SK-N-SH (cell line): ENCODE measurements at regions not wholly inside any gene's neighbourhood (a gene's known extent, or its start where the extent isn't known, plus 50 kb on each side); places are given as distances from the start of the nearest gene placed in this dataset.

ENCODE experiments used
- CTCF ChIA-PET: fragments of 300-600, 350-600 bp; formaldehyde crosslinking; extraction: SDS; loops from one replicate; lab custom pipeline; 2021; lab: Yijun Ruan, JAX
- POLR2A ChIA-PET: fragments of 350-600 bp; sonication (Branson Sonifier 250); formaldehyde crosslinking; extraction: SDS; loops from one replicate; lab custom pipeline; 2020; ENCODE audit warnings: antibody characterized with exemption, inconsistent platforms; lab: Yijun Ruan, JAX
- DNase-seq: peaks from one replicate; pipeline ENCODE4 v3.0.0; 2012
- H2AFZ ChIP-seq: fragments of 200-600 bp; sonication (generic); 2 replicates; pipeline ENCODE4 v1.8.1; 2016; ENCODE audit warnings: antibody characterized with exemption, mild to moderate bottlenecking, low read depth
- H3F3A ChIP-seq: fragments of 200-600 bp; sonication (generic); replicated peaks from 2 replicates; pipeline ENCODE3; 2016; ENCODE audit warnings: antibody characterized with exemption, mild to moderate bottlenecking; ENCODE audit not compliant: insufficient read depth
- H3K27ac ChIP-seq, 2 experiments: fragments of 200-500 bp in 1 of 2; fragments of 200-600 bp in 1 of 2; sonication (Bioruptor generic) in 1 of 2; sonication (generic), shearing (Covaris generic) in 1 of 2; 2 replicates each; pipeline versions ENCODE4 v1.5.1 to v1.6.1; 2014 to 2016; ENCODE audit warnings: low read depth in 2 of 2, inconsistent platforms in 1 of 2, low read length in 1 of 2, mild to moderate bottlenecking in 1 of 2, mixed read lengths in 1 of 2
- H3K27me3 ChIP-seq: fragments of 200-600 bp; sonication (generic), shearing (Covaris generic); 2 replicates; pipeline ENCODE4 v1.6.1; 2016; ENCODE audit warnings: mixed run types; ENCODE audit not compliant: insufficient read depth
- H3K36me3 ChIP-seq, 2 experiments: fragments of 200-500 bp in 1 of 2; fragments of 200-600 bp in 1 of 2; sonication (Bioruptor generic) in 1 of 2; sonication (generic) in 1 of 2; replicated peaks in 1 of 2; 2 replicates each; pipeline versions ENCODE3 to v1.5.1; 2014 to 2016; ENCODE audit warnings: low read length in 1 of 2, mild to moderate bottlenecking in 1 of 2; ENCODE audit not compliant: insufficient read depth in 2 of 2, control insufficient read depth in 1 of 2
- H3K4me1 ChIP-seq, 2 experiments: fragments of 200-500 bp in 1 of 2; fragments of 200-600 bp in 1 of 2; sonication (Bioruptor generic) in 1 of 2; sonication (generic), shearing (Covaris generic) in 1 of 2; 2 replicates each; pipeline versions ENCODE4 v1.5.1 to v1.6.1; 2014 to 2016; ENCODE audit warnings: low read depth in 1 of 2, low read length in 1 of 2, mixed run types in 1 of 2; ENCODE audit not compliant: insufficient read depth in 2 of 2, control insufficient read depth in 1 of 2
- H3K4me2 ChIP-seq: fragments of 200-600 bp; sonication (generic), shearing (Covaris generic); 2 replicates; pipeline ENCODE4 v1.6.1; 2017; ENCODE audit warnings: mixed run types
- H3K4me3 ChIP-seq, 2 experiments: fragments of 200-500 bp in 1 of 2; fragments of 200-600 bp in 1 of 2; sonication (Bioruptor generic) in 1 of 2; sonication (generic), shearing (Covaris generic) in 1 of 2; 2 replicates each; pipeline versions ENCODE4 v1.5.1 to v1.8.1; 2014 to 2016; ENCODE audit warnings: low read depth in 2 of 2, inconsistent platforms in 1 of 2, low read length in 1 of 2, mild to moderate bottlenecking in 1 of 2, mixed read lengths in 1 of 2, moderate library complexity in 1 of 2
- H3K79me2 ChIP-seq: fragments of 200-600 bp; sonication (generic); 2 replicates; pipeline ENCODE4 v1.8.1; 2017; ENCODE audit warnings: mild to moderate bottlenecking; ENCODE audit not compliant: insufficient read depth
- H3K9ac ChIP-seq: fragments of 200-600 bp; sonication (generic); 2 replicates; pipeline ENCODE4 v1.6.1; 2017; ENCODE audit warnings: mixed run types
- H3K9me2 ChIP-seq: fragments of 200-600 bp; sonication (generic); 2 replicates; pipeline ENCODE4 v1.6.1; 2017; ENCODE audit warnings: mixed run types
- H3K9me3 ChIP-seq: fragments of 200-600 bp; sonication (generic); 2 replicates; pipeline ENCODE4 v1.6.1; 2017; ENCODE audit warnings: mixed run types, mild to moderate bottlenecking, moderate library complexity
- H4K20me1 ChIP-seq: fragments of 200-600 bp; sonication (generic); 2 replicates; pipeline ENCODE4 v1.6.1; 2017; ENCODE audit warnings: mild to moderate bottlenecking, mixed run types; ENCODE audit not compliant: insufficient read depth
- CHD2 ChIP-seq: fragments of 150-350 bp; IDR thresholded peaks from 2 replicates; pipeline ENCODE4 v1.6.1; 2018; ENCODE audit warnings: low read length; ENCODE audit not compliant: partially characterized antibody
- ELF1 ChIP-seq: IDR thresholded peaks from 2 replicates; pipeline ENCODE4 v1.4.0; 2012
- EP300 ChIP-seq, 2 experiments: IDR thresholded peaks; 2 replicates each; pipeline versions ENCODE4 v1.4.0 to v1.6.1; 2012; ENCODE audit warnings: borderline replicate concordance in 1 of 2, low read depth in 1 of 2, low read length in 1 of 2
- FOXJ3 ChIP-seq: sonication (generic); formaldehyde crosslinking; IDR thresholded peaks from 2 replicates; pipeline ENCODE4 v1.5.1; 2020; ENCODE audit warnings: mild to moderate bottlenecking, missing genetic modification reagents
- GABPA ChIP-seq: IDR thresholded peaks from 2 replicates; pipeline ENCODE4 v1.4.0; 2012; ENCODE audit warnings: low read depth, mild to moderate bottlenecking
- JUND ChIP-seq: IDR thresholded peaks from 2 replicates; pipeline ENCODE4 v1.4.0; 2012
- MEF2A ChIP-seq: IDR thresholded peaks from 2 replicates; pipeline ENCODE4 v1.4.0; 2012; ENCODE audit warnings: low read depth, borderline replicate concordance
- MXI1 ChIP-seq: IDR thresholded peaks from 2 replicates; pipeline ENCODE4 v1.6.1; 2012; ENCODE audit warnings: mild to moderate bottlenecking, low read depth, low read length, improper control_type of control experiment
- NRF1 ChIP-seq: IDR thresholded peaks from 2 replicates; pipeline ENCODE4 v1.6.1; 2012; ENCODE audit warnings: low read depth, mild to moderate bottlenecking, low read length
- POLR2AphosphoS5 ChIP-seq: IDR thresholded peaks from 2 replicates; pipeline ENCODE4 v1.6.1; 2012; ENCODE audit warnings: low read depth, low read length
- RCOR1 ChIP-seq: fragments of 150-350 bp; IDR thresholded peaks from 2 replicates; pipeline ENCODE4 v1.6.1; 2017; ENCODE audit warnings: antibody characterized with exemption, low read length
- RFX5 ChIP-seq: IDR thresholded peaks from 2 replicates; pipeline ENCODE4 v1.6.1; 2012; ENCODE audit warnings: mild to moderate bottlenecking, improper control_type of control experiment, low read length
- SIN3A ChIP-seq: IDR thresholded peaks from 2 replicates; pipeline ENCODE4 v1.6.1; 2012; ENCODE audit warnings: low read depth, mild to moderate bottlenecking, low read length, moderate library complexity, borderline replicate concordance
- SMC3 ChIP-seq: IDR thresholded peaks from 2 replicates; pipeline ENCODE4 v1.6.1; 2012; ENCODE audit warnings: low read depth, low read length, improper control_type of control experiment
- TAF1 ChIP-seq: IDR thresholded peaks from 2 replicates; pipeline ENCODE4 v1.6.1; 2012; ENCODE audit warnings: low read depth, mild to moderate bottlenecking, low read length, moderate library complexity, borderline replicate concordance
- TCF12 ChIP-seq: IDR thresholded peaks from 2 replicates; pipeline ENCODE4 v1.4.0; 2012
- YY1 ChIP-seq: IDR thresholded peaks from 2 replicates; pipeline ENCODE4 v1.4.0; 2012; ENCODE audit warnings: low read depth, mild to moderate bottlenecking
- WGBS: methylation state at CpG from one replicate; pipeline ENCODE4 v1.1.6; 2017; ENCODE audit warnings: low lambda C conversion rate; 5-methylcytosine and 5-hydroxymethylcytosine counted together
- TF ChIP-seq, protein P1 (sequence below): fragments of 150-350 bp; IDR thresholded peaks from 2 replicates; pipeline ENCODE4 v1.6.1; 2016; ENCODE audit warnings: mild to moderate bottlenecking, low read depth, low read length
- TF ChIP-seq, protein P2 (sequence below): IDR thresholded peaks from 2 replicates; pipeline ENCODE4 v1.4.0; 2012; ENCODE audit warnings: low read depth, borderline replicate concordance
- TF ChIP-seq, protein P3 (sequence below): IDR thresholded peaks from 2 replicates; pipeline ENCODE4 v1.4.0; 2012; ENCODE audit warnings: low read depth
- TF ChIP-seq, protein P4 (sequence below): IDR thresholded peaks from 2 replicates; pipeline ENCODE4; 2012

DNA sequence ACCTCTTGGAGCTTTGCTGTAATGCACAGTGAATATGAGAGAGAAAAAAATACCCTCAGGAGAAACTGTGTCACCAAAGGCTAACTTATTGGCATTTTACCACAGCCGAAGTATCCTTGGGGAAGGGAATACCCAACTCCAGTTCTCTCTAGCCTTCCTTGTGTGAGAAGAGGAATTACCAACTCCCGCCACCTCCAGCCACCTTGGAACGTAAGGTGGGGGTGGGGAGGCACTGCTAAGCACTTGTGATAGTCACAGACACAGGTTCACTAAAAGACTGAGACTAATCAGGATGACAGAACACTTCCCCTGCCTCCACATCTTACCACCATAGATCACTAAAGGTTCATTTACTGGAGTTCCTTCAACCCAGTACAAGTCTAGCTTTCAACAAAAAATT lies 102.0 kb upstream of the ADAMTS19 start:
- no peak for DNase-seq
- no peaks in the 10 kb centered on the region for H3K27me3 ChIP-seq

DNA sequence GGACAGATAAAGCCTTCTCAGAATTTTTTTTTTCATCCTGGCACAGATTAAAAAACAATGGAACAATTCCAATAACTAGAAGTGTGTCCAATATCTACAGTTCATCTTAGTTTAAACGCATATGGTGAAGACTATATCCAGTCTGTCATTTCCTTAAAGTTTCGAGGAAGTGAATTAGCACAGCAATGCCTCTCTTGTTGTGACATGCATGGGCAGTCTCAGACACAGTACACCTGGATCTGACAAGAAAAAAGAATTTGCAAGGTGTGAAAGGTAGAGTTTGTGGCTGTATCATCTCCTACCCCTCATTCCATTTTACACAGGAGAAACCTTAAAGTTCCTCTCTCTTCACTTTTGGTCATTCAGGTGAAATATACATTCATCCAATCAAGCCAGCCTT lies 100.6 kb upstream of the ADAMTS19 start:
- DNase-seq, result no peak
- Histone ChIP-seq H3K4me2 (no peak overlapping the region), H2AFZ (no peak overlapping the region), H3F3A (no peaks in the 10 kb centered on the region), H3K9me2 (no peaks in the 10 kb centered on the region), H3K4me3 (no peak overlapping the region), H3K27ac (no peak overlapping the region), H3K36me3 (no peaks in the 10 kb centered on the region), H3K9ac (no peak overlapping the region), H4K20me1 (no peaks in the 10 kb centered on the region), H3K27me3 (no peaks in the 10 kb centered on the region), H3K79me2 (no peaks in the 10 kb centered on the region), H3K9me3 (no peaks in the 10 kb centered on the region), H3K4me1 (no peaks in the 10 kb centered on the region)
- WGBS, result 2% methylated on average over 2 of the region's 2 CpGs
- ChIA-PET POLR2A (no interaction called here), CTCF (interaction anchor here (1.2 to 2.0 kb wide), 2 partner anchors 41 to 409 kb away, joined by 4 to 8 read pairs; no protein-coding TSS in a partner anchor)
- no peak for TF ChIP-seq TCF12
- no peak for TF ChIP-seq RCOR1
- TF ChIP-seq ELF1, result no peak
- no peak for TF ChIP-seq NRF1
- no peak for TF ChIP-seq POLR2AphosphoS5
- TF ChIP-seq CHD2, result no peak
- TF ChIP-seq, protein P1, sequence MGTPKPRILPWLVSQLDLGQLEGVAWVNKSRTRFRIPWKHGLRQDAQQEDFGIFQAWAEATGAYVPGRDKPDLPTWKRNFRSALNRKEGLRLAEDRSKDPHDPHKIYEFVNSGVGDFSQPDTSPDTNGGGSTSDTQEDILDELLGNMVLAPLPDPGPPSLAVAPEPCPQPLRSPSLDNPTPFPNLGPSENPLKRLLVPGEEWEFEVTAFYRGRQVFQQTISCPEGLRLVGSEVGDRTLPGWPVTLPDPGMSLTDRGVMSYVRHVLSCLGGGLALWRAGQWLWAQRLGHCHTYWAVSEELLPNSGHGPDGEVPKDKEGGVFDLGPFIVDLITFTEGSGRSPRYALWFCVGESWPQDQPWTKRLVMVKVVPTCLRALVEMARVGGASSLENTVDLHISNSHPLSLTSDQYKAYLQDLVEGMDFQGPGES, result no peak
- TF ChIP-seq, protein P2, sequence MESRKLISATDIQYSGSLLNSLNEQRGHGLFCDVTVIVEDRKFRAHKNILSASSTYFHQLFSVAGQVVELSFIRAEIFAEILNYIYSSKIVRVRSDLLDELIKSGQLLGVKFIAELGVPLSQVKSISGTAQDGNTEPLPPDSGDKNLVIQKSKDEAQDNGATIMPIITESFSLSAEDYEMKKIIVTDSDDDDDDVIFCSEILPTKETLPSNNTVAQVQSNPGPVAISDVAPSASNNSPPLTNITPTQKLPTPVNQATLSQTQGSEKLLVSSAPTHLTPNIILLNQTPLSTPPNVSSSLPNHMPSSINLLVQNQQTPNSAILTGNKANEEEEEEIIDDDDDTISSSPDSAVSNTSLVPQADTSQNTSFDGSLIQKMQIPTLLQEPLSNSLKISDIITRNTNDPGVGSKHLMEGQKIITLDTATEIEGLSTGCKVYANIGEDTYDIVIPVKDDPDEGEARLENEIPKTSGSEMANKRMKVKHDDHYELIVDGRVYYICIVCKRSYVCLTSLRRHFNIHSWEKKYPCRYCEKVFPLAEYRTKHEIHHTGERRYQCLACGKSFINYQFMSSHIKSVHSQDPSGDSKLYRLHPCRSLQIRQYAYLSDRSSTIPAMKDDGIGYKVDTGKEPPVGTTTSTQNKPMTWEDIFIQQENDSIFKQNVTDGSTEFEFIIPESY, result no peak
- TF ChIP-seq TAF1, result no peak
- TF ChIP-seq FOXJ3 (CRISPR knock-in tag), result no peak
- TF ChIP-seq, protein P3, sequence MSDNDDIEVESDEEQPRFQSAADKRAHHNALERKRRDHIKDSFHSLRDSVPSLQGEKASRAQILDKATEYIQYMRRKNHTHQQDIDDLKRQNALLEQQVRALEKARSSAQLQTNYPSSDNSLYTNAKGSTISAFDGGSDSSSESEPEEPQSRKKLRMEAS, result no peak
- no peak for TF ChIP-seq SMC3
- TF ChIP-seq, protein P4, sequence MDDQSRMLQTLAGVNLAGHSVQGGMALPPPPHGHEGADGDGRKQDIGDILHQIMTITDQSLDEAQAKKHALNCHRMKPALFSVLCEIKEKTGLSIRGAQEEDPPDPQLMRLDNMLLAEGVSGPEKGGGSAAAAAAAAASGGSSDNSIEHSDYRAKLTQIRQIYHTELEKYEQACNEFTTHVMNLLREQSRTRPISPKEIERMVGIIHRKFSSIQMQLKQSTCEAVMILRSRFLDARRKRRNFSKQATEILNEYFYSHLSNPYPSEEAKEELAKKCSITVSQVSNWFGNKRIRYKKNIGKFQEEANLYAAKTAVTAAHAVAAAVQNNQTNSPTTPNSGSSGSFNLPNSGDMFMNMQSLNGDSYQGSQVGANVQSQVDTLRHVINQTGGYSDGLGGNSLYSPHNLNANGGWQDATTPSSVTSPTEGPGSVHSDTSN, result no peak

More for the DNA sequence above, 102.0 kb upstream of the ADAMTS19 start:
- ChIA-PET POLR2A (no interaction called here), CTCF (no interaction called here)
- no peak overlapping the region for H2AFZ ChIP-seq
- WGBS, result 0% methylated on average over 3 of the region's 3 CpGs
- no peak overlapping the region for H3K9ac ChIP-seq
- no peaks in the 10 kb centered on the region for H3F3A ChIP-seq
- no peaks in the 10 kb centered on the region for H4K20me1 ChIP-seq
- TF ChIP-seq RFX5 (no peak), EP300 (IDR thresholded peaks at IDR 0.05; ENCODE audit: borderline replicate concordance in 1 of 2, low read depth in 1 of 2, low read length in 1 of 2) (no peak), GABPA (no peak), YY1 (no peak), MXI1 (no peak), SMC3 (no peak), FOXJ3 (CRISPR knock-in tag) (no peak), MEF2A (no peak), POLR2AphosphoS5 (no peak), SIN3A (no peak), JUND (no peak), ELF1 (no peak)
- TF ChIP-seq, protein P2, result no peak
- TF ChIP-seq, protein P4, result no peak
- TF ChIP-seq, protein P3, result no peak
- no peak overlapping the region for H3K4me2 ChIP-seq
- no peaks in the 10 kb centered on the region for H3K79me2 ChIP-seq
- H3K36me3 ChIP-seq, result no peaks in the 10 kb centered on the region
- no peak overlapping the region for H3K4me3 ChIP-seq
- H3K9me3 ChIP-seq, result no peaks in the 10 kb centered on the region
- no peaks in the 10 kb centered on the region for H3K9me2 ChIP-seq
- H3K27ac ChIP-seq, result no peak overlapping the region
- no peaks in the 10 kb centered on the region for H3K4me1 ChIP-seq
